GM19238 (cell line): ENCODE measurements at regions not wholly inside any gene's neighbourhood (a gene's known extent, or its start where the extent isn't known, plus 50 kb on each side); places are given as distances from the start of the nearest gene placed in this dataset.
"Not testable (repeated sequence)": the region's sequence is repeated elsewhere in the genome, so short reads cannot be mapped to it uniquely, and the experiment has no call there.

Source experiments
- DNase-seq: peaks from one replicate; pipeline ENCODE4 v3.0.0; 2011; ENCODE audit warnings: low spot score; ENCODE audit not compliant: insufficient read length

DNA sequence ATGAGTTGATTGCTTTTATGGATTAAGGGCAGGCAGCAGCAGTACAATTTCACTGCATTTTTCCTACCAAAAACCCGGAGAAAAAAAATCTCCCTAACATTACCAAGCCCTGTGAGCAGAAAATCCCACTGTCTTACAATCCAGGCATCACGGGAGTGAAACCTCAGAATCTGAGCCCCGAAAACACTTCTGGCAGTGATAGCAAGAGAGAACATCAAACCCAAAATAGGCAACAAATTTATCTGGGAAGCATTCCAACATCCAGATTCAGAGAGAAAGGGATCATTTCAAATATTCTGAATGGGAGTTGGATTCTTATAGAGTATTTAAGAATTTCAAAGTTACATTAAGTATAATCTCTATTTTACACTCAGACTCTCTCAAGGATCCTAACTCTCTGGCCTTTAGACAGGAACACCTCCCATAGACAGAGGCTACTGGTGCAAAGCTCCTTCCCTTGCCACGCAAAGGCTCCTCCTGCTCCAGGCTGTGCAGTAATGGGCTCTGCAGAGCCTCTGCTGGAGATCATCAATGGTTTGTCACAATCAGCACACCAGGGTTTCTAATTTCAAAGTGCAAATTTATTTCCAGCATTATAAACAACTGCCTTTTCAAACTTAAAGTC, 256.9 kb downstream of the PARM1 start:
- no peak for DNase-seq

DNA sequence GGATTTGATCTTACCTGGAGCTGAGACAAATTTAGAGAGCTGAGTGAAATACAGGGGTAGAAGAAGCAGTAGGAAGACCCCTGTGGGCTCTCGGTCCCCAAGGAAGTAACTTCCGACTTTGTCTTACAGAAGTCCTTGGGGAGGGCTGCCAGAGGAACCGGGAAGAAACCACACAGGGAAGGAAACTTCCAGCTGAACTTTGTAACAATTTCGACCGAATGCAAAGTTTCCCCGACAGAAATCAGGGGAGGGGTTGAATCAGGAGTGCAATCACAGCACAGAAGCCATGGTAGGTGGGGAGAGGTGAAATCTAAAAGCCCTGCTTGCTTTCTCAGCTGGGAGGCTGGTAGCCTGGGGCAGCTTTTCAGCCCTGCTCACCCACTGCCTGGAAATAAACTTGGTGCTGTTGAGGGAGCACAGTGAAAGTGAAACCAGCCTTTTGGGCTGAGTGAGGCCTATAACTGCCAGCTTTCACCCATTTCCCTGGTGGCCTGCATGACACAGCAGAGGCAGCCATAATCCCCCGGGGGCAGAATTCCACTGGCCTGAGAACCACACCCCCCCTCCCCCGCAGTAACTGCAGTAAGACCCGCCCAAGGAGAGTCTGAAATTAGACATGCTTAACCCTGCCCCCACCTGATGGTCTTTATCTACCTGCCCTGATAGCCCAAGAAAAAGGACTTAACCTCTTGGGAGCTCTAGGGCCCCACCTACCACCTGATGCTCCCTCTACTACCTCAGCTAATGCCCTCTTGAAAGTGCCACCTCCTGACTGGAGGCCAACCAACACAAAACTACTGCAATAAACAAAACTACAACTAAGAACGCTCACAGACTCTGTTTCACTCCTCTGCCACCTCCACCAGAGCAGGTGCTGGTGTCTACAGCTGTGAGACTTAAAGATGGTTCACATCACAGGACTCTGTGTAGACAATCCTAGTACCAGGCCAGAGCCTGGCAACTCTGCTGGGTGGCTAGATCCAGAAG, 248.2 kb downstream of the PARM1 start:
- no peak for DNase-seq

DNA sequence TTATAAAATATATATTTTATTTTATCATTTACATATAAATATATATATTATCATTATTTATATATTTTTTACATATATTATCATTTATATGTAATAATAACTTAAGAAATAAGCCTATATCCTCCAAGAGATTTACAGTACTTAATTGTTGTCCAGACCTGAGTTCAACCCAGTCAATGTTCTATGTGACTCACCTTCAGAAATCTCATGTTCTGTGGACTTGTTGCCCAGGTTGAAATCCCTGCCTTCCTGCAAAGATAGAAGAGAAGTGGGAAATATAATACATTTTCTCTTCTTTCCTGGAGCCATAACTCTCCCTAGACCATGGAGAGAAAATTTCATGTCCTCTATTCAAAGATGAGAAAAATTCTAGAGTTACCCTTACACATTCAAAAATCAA, 247.3 kb downstream of the PARM1 start:
- DNase-seq: no peak

DNA sequence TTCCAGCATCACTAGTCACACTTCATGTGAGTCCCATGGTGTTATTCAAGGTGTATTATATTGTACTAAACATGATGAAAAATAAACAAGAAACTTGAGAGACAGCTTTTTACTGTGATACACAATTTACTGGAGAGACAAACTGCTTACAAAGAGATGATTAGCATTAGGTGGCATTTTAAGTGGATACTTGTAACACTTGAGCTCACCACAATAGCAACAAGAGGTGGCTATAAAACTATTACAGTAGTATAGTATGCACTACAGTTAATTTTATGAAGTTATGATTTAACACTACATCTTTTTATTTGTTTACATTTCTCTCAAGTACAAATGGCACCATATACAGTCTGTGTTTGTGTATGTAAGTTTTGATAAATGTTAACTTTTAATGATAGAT, 246.6 kb downstream of the PARM1 start:
- no peak for DNase-seq

DNA sequence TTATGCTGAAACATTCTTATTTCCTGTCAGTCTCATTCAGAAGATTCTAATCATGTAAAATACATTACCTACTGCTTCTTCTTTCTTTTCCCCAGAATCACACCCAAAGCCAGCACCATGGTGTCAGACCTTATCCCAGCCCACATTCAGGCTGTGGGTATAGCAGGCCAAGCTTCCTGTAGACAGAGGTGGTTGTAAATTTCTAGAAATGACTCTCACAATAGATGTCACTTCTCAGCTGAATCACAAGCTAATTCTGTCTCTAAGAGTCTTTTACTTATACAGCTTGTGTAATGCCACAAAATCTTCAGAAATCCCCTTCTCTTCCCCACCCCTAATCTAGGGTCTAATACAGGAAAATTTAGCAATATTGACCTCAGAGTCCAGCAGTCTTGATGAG, 239.6 kb downstream of the PARM1 start:
- DNase-seq: no peak

DNA sequence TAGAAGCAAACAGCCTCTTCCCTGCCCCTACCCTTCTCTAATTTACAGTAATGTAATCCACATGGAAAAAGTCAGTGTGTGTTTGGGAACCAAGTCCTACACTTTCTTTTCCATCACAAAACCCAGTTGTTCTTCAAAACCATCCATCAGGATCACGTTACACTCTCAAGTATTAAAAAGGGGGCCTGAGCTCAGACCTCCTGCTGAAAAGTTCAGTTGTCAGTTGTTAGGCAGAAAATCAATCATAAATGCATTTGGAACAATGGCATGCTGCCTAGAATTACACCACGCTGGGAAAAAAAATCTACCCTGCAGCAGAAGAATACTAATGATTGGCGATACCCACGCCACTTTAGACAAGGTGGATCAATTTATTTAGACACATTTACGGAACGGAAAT, 236.5 kb downstream of the PARM1 start:
- no peak for DNase-seq

DNA sequence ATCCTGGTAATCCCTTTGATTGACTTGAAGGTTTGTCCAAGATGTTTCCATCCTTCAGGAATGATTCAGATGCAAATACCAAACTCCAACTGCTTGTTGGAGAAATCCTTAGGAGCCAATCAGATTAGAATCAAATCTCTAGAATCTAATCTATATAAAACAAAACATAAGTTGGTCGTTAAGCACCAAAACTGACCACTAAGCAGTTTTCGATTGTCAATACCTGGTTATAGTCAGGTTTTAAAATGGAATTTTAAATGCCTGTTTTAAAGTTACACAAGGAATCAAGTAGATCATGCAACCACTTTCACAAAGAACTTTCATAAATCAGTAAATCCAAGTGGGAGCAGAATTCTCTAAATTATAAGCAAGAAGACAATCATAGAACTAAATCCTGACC, 236.1 kb downstream of the PARM1 start:
- no peak for DNase-seq

DNA sequence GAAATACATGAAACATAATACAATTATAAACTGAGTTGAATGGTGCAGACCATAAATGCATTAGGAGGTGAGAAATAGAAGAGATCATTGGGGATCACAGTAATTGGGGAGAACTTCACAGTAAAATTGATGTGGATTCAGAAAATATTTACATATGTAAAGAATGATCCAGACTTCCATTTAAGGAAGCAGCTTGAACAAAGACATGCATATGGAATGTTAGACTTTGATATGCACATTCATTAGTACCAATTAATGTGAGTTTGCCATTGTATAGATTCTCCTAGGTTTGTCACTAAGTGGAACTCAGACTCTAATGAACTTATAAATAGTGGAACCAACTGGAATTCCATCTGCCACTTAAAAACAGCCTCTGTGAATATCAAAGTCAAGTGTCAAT, 235.6 kb downstream of the PARM1 start:
- DNase-seq: no peak

DNA sequence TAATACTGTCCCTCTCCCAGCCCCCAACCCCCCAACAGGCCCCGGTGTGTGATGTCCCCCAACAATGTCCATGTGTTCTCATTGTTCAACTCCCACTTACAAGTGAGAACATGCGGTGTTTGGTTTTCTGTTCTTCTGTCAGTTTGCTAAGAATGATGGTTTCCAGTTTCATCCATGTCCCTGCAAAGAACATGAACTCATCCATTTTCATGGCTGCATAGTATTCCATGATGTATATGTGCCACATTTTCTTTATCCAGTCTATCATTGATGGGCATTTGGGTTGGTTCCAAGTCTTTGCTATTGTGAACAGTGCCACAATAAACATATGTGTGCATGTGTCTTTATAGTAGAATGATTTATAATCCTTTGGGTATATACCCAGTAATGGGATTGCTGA, 232.2 kb downstream of the PARM1 start:
- not testable (repeated sequence) for DNase-seq

DNA sequence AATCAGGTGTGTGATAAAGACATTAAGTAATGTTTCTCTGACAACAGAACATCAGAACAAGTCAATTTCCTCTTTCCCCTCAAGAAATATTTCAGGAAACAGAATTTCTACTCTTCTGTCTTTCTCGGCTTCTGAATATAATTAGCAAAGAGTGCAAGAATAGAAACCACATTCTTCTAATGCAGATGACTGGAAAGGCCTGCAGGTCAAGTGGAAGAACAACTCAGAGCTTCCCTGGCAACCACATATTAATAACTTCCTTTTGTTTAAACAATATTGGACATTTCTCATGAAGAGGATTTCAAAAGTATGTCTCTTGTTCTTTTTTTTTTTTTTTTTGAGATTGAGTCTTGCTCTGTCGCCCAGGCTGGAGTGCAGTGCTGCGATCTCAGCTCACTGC, 225.5 kb downstream of the PARM1 start:
- no peak for DNase-seq

DNA sequence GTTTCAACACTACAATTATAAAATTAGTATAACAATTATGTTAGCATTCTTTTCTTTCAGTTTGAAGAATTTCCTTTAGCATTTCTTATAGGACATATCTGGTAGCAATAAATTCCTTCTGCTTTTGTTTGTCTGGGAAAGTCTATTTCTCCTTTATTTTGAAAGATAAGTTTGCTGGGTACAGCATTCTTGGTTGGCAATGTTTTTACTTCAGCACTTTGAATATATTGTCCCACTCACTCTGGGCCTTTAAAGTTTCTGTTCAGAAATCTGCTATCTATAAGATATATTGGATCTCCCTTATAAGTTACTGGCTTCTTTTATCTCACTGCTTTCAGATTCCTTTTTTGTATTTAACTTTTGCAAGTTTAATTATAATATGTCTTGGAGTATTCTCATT, 222.1 kb downstream of the PARM1 start:
- no peak for DNase-seq

DNA sequence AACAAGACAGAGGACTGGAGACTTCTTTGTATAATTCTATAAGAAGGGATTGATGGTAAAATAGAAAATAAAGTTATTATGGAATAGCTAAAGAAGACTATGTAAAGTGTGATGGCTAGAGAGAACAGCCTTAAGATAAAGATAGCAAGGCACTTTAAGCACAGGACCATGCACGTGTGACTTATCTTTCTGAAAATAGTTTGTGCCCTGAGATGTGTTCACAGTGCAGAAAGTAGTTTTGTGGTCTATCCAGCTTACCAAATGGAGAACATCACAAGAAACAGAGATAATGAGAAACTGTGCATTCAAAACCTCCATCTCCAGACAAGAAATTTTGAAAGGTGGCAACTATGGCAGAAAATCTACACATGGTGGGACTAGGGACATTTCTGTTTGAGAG, 213.3 kb downstream of the PARM1 start:
- DNase-seq: no peak

DNA sequence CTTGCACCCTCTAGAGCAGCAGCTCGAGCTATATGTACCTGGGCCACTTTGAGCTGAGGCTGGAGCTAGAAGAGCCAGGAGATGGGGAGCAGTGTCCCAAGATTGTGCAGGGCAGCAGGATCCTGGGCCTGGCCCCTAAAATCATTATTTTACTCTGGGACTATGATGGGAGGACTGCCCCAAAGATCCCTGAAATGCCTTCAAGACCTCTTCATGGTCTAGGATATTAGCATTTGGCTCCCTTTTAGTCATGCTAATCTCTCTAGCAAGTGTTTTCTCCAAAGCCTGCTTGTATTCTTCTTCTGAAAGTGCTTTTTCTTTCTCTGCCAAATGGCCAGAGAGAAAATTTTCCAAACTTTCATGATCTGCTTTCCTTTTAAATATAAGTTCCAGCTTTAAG, 211.6 kb downstream of the PARM1 start:
- DNase-seq: no peak

DNA sequence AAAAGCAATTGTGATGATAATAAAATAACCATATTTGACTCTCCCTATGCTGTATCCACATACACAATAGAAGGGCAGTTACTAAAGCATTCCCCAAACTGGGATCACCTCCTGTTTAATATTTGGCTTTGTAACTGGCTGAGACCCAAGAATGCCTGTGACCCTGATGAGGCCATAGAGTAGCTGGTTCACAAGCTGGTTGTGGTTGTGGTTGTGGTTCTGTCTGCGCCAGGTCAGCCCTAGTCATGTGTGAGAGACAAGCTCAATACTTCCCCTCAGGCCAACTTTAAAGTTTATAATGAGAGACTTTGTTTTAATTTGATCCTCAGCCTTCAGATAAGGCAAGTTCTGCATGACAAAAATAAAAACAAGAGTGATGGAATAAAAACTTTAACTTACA, 209.9 kb downstream of the PARM1 start:
- no peak for DNase-seq

DNA sequence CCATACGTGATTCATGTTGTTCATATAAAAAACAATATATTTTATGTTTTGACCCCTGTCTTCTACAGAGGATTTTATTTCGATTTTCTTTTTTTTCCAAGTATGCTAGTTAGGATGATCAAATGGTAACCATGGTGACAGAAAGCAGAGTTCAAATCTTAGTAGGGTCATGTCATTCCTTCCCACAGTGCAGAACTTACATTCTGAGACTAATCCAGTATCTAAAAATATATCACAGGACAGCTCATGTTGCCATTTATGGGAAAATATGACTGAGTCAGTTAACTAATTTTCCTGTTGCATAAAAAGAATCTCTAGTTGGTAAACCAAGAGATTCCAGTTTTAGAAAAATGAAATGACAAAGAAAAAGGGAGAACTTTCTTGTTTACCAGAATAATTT, 209.5 kb downstream of the PARM1 start:
- DNase-seq: no peak

DNA sequence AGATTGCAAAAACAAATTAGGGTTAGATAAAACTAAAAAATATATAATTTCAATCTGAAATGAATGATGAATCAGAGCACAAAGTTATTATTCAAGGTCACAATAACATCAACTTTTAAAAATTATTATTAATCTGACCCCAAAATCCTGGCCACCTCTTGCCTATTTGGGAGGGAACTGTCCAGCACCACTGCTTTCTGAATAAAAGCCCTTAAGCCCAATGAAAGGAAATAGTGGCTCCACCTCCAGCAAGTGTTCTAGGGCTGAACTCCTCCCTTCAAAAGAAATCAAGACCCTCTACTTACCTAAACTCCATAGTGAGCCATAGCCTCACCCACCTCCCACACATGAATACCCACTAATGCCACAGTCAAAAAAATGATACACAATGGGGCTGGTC, 208.2 kb downstream of the PARM1 start:
- DNase-seq: no peak

DNA sequence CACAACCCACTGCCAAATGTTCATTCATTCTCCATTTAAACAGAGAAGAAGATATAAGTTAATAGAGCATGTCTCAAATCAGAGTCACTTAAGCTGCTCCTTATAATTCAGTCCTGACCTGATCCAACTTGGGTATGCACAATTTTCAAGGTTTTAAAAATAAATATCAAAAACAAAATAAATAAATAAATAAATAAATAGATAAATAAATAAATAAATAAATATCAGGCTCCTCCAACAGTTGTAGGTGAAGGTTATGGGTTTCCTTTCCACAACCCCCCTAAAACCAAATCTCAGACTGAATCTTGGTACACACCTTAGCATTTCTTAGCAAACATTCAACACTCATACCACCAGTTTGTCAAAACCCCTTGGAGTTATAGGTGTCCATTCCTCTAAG, 204.4 kb downstream of the PARM1 start:
- DNase-seq: no peak

DNA sequence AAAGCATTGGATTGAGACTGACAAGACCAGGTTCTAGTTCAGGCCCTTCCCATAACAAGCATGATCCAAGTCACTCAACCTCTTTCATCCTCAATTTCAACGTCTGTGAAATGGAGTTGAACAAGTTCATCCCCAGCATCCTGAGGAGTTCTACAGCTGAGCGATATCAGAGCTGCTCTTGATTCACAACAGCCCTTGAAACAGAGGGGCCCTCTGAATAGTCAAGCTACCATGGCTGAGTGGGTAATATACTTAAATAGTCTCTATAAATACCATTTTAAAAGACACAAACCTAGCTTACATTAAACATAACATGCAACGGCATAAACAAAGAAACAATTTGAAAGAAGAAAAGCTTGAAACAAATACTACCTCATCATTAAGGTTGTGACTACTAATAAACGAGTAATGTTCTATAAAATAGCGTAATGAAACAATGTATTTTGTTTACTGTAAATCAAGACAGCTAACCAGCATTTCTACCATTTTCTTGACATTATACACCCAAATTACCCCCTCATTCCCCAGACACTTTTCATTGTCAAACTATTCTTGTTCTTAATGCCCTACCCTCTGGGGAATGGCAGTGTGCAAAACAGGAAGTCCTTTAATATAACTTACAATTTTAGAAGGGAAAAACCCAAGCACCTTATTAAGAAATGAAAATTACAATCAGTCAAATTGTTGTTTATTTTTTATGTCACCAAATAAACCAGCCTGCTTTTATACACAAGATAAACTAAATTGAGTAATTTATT, 202.3 kb downstream of the PARM1 start:
- DNase-seq: peak; percentile 4

DNA sequence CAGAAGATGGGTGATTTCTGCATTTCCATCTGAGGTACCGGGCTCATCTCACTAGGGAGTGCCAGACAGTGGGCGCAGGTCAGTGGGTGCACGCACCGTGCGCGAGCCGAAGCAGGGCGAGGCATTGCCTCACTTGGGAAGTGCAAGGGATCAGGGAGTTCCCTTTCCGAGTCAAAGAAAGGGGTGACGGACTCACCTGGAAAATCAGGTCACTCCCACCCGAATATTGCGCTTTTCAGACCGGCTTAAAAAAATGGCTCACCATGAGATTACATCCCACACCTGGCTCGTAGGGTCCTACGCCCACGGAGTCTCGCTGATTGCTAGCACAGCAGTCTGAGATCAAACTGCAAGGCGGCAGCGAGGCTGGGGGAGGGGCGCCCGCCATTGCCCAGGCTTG, 194.0 kb downstream of the PARM1 start:
- not testable (repeated sequence) for DNase-seq

DNA sequence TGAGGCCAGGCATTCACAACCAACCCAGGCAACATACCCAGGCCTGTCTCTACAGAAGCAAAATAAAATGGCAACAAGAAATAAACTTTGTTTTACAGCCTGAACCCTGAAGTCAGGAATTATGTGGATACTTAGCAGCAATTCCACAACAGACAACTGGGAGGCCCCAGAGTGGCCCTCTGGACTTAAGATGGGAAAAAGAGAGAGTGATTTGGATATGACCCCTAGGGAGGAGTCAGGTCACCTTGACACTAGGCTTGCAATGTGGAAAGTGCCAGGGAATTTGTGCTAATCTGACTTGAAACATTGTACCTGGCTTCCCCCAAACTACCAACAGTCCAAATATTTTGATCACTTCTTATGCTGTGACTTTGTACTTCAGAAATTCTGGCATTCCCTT, 193.1 kb downstream of the PARM1 start:
- DNase-seq: no peak

DNA sequence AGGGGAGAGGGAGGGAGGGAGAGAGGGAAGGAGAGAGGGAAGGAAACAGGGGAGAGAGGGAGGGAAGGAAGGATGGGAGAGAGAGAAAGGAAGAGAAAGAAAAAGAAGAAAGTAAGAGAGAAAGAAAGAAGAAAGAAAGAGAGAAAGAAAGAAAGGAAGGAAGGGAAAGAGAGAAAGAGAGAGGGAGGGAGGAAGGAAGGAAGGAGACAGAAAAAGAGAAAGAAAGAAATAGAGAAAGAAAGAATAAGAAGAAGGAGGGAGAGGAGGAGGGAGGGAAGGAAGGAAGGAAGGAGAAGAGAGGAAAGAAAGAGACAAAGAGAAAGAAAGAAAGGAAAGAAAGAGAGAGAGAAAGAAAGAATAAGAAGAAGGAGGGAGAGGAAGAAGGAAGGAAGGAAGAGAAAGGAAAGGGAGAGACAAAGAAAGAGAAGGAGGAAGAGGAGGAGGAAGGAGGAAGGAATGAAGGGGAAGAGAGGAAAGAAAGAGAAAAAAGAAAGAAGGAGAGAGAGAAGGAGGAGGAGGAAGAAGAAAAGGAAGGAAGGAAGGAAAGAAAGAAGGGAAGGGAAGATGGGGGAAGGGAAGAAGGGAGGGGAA, 189.6 kb downstream of the PARM1 start:
- no peak for DNase-seq

DNA sequence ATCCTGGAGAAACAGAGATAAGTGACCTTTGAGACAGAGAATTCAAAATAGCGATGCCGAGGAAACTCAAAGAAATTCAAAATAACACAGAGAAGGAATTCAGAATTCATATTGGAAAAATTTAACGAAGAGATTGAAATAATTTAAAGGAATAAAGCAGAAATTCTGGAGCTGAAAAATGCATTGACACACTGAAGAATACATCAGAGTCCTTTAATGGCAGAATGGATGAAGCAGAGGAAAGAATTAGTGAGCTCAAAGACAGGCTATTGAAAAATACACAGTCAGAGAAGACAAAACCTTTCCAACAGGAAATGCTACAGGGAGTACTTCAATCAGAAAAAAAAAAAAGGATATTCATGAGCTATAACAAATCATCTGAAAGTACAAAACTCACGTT, 185.8 kb downstream of the PARM1 start:
- DNase-seq: no peak
